GDM1 (cell line): ENCODE measurements at regions not wholly inside any gene's neighbourhood (a gene's known extent, or its start where the extent isn't known, plus 50 kb on each side); places are given as distances from the start of the nearest gene placed in this dataset.

Experiments
- DNase-seq: peaks from one replicate; lab custom pipeline; 2025; lab: John Stamatoyannopoulos, UW

DNA sequence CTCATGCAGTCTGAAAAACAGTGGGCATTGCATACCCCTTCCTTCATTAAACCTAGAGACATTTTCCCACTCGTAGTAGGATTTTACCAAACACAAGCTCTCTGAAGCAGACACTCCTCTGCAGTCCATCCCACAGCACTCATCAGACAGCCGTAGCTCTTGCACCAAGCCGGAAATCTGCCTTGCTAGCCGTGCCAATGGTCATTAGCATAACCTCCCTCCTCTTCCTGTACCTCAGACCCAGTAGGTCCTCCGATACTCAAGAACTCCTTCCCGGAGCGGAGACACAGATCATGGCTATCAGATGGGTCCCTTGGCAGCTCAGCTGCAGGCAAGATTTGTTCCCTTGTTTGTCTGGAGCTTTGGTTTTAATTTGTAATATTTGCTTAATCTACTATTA, 483.1 kb upstream of the PSMD7 start:
- no peak for DNase-seq

DNA sequence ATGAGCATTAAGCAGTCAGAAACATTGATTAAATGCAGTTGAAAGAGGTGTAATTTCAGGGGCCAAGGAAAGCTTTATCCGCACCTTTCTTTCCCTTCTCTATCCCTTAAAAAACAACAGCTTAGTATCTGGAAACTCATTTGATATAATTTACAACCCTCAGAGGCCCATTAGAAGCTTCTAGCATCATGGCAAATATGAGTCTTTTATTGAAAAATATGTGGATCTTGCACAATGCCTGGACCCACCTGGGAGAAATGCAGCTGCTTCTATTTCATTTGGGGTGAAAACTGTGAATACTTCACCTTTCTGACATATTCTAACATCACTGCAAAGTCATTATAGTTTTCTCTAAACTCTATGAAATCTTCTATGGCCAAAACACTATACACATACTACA, 492.2 kb upstream of the PSMD7 start:
- DNase-seq: no peak

DNA sequence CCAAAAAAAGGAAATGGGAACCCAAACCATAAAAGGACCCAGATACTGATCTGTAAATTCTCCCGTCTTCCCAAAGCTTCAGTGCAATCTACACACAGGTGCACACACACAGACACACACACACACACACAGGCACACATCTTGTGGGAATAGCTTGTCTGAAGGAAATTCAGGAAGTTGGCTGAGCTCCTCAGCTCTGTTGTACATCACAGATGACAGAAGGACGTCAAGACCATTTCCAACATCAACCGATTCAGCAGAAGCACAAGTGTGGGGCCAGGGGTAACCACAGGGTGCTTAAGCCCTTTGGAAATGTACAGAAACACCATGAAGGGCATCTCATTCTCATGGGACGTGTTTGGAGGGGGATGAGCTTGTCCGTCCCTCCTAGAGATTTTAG, 498.1 kb upstream of the PSMD7 start:
- no peak for DNase-seq

DNA sequence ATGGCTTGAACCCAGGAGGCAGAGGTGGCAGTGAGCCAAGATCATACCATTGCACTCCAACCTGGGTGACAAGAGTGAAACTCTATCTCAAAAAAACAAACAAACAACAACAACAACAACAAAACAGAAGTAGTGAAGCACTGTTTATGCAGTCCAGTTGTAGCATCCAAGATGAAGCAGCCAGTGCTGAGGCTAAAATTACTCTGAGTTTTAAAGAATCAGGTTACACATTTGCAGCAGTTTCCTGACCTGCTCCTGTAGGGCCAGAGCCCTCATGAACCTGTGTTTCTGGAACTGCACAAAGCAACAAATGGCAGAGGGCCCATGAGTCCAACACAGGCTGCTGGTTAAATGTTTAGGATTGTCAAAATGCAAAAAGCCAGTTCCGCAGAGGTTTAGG, 499.5 kb upstream of the PSMD7 start:
- DNase-seq: no peak

DNA sequence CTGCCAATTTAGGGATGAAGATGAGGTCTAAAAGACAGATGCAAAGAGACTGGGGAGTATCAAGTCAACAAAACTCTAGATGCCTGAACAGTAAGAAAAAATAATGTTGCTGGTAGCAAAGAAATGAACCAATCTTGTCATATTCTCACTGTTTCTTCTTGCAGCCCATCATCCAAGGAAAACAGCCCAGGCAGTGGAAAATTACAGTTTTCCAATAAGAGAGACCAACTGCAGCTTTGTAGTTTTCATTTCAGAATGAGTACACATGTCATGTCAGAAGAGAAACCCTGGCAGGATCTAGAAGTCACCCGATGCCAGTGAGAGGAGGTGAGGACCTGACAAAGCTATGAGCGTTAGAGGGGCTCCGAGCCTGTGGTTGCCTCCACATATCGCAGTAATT, 500.4 kb upstream of the PSMD7 start:
- no peak for DNase-seq

DNA sequence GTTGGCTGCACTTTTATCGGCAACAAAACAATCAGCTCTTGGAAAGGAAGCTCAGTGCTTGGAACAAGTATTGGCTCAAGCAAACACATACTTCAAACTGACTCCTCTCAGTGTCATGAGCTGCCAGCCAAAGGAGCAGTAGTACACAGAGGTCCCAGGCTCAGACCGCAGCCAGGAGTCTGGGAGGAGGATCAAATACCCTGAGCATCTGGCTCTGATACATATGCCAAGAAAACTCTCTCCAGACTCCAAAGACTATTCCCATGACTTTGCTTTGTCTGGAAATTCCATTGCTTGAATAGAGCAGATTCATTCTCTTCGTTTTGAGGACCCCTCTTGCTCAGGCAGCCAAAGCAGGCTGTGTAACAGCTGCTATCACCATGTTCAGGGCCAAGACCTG, 501.6 kb upstream of the PSMD7 start:
- DNase-seq: no peak

DNA sequence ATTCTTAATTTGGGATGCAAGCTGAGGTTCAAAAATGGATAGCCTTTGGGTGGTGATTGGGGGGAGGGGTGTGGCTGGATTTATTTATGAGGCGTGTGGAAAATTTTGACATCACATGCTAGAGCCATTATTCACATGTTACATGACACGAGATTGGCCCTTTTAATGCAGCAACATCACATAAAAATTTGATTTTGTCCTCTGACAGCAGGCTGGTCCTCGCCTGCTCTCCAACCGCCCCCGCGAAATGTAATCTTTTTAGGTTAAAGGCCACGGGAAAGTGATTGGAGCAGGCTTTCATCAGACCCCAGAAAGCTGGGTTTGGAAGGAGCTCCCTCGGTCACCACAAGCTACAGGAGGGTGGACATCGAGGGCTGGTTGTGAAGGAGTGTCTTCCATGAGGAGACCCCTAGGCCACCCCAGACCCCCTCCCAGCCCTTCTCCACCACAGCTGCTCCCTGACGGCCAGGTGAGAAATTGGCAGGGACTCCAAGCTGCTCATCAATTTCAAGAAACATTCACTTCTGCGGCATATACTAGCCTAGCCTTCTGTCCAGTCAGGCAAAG, 502.7 kb upstream of the PSMD7 start:
- DNase-seq: no peak

DNA sequence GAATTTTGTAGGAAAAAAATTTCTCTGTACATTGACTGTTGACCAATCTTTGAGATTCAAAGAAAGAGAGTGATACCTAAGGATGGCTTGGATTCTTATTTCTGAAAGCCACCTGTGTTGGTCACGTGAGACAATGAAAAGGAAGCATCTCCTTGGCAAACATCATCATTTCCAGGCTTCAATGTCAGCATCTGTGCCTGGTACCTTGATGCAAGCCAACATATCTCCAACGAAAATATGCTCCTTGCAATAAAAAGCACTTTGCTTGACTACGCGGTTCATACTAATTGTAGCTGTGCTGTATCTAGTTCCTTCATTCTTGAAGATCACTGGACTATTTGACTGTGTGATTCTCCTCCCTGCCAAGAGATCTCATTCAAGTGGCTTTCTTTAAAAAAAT, 503.4 kb upstream of the PSMD7 start:
- no peak for DNase-seq

DNA sequence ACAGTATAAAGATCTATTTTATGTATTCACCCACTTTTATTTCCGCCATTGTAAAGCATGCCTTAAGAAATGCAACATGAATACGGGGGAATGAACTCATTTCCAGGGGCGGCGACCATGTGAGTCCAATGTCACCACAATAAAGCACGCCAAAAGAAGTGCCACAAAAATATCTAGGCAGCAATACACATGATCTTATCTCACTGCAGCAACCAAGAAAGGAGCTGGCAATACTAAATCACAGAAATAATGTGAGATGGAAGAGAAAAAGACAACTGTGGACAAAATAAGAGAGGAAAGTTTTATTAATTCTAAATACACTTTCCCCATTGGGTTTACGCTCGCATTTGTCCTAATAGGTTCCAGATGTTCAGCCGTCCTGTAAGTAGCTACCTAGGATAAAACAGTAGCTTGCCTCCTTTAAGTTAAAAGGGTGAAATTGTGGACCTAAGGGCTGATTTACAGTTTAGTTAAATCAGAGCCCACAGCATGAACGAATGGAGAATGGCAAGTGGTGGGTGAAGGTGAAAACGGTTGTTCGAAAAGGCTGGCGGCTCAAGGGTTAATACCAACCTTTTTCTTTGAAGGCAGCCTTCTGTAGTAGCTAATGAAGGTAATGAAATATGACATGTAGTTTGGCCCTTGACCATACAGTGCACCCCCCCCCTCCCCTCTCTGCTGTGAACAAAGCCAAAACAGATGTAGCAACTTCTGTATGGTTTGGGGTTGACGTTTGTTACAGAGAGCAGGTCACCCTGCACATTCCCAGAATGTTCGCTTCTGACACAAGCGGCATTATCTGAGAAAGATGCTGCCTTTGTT, 504.2 kb upstream of the PSMD7 start:
- DNase-seq: no peak

DNA sequence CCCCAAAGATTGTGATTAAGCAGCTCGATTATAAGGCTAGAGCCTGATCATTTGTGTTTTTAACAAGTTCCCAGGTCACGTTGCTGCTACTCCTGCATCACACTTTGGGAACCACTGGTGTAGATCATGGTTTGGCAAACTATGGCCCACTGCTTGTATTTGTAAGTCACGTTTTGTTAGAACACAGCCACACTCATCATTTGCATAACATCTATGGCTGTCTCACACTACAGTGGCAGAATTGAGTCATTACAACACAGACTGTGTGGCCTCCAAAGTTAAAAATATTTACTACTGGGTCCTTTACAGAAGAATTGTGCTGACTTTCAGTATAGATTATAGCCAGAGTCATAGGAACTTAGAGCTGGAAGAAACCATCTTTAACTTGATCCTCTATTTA, 515.3 kb upstream of the PSMD7 start:
- no peak for DNase-seq

DNA sequence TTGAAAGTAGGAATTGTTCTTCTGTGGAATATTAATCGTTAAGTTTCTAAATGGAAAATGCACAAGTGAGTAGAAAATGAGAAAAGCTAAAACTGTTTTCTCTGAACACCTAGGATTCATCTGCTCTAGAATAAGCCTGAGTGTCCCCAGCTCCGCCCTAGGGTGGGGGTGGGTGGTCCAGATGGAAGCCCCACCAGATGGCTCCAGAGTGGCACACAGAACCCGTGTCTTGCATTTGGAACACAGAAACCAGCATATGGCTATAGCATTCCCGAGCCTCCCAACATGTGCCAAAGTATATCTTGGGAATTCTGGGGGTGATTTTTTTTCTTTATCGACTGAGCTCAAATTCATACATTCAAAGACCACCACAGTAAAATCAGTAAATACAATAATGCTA, 517.7 kb upstream of the PSMD7 start:
- no peak for DNase-seq

DNA sequence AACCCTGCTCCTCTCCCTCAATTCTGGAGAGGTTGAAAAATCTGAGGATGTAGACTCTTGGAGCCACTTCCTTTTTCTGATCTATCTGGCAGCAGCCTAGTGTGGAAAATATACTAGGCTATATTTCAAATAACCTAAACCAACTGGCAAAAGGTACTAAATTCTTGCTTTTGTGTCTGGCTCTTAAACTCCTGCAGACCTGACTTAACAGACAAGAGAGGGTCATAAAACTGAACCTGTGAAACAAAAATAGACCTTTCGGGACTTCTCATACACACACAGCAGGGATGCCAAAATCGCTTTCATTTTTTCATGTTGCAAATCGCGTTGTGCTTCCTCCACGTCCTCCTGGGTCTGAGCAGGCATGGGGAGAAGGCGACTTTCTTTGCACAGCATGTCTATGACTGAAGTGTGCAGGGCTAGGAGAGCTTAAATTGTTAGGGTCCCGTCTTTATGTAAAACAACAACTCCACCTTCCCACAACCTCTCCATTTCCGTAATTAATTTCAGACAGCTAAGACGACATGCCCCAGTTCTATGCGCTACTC, 520.7 kb upstream of the PSMD7 start:
- DNase-seq: no peak

DNA sequence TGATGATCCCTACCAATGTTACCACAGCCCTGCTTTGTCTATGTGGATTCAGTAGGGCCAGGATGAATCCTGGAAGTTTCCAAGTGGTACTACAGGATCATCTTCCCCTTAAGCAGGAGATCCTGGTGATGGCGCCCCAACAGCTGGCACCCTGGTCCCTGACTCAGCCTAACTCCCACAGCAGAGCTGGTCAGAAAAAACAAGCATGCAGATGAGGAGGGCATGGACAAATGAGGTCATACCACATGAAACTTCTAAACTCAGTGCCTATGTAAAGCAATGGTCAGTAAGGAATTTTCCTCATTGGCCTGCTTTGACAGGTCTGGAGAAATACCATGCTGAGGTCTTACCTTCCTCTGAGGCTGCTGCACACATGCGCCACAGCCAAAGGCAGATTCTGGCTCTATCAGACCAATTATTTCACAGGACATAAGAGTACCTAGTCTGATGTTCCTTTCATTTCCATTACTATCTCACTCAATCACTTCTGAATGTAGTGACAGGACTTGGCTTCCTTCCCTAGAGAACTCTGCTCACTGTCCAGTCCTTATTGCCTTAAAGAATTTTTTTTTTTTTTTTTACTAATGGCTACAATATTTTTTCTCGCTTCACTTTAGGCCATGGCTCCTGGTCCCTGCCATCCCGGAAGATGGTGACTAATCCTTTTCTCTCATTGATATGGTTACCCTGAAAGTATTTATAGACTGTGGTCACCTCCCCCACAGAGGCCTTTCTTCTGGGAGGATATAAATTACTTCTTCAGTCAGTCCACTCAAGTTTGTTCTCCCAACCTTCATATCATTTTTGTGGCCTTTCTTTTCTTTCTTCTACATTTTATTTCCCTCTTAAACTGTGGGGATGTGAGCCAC, 525.2 kb upstream of the PSMD7 start:
- DNase-seq: no peak

DNA sequence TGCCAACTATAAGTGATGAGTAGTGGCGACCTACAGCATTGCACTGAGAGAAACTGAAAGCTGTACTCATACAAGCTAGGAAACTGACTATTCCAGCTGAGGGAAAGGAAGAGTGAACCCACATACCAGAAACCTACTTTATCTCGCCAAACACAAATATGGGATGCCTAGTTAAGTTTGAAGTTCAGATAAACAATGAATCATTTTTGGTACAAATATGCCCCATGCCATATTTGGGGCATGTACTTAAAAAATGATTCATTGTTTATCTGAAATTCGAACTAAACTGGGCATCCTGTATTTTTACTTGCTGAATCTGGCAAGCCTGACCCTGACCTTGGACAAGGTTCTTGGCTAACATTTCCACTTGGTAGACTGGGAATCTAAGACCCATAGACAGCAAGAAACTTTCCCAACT, 527.8 kb upstream of the PSMD7 start:
- DNase-seq: no peak

DNA sequence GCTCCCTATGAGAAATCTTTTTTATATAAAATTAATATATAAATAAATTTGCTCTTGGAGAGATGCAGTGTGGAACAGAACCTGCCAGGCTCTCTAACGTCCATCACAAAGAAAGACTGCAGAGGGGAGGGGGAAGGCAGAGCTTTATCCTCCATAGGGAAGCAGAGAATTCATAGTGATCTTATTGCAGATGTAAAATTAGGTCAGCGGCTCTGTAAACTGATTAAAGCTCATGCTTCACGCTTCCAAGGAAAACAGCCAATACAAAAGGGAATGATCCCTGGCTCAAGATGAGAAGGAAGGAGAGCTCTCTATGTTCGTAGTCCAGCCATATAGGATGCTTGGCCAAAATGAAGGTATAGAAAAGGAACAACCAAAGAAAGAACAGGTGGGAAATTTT, 532.3 kb upstream of the PSMD7 start:
- no peak for DNase-seq

DNA sequence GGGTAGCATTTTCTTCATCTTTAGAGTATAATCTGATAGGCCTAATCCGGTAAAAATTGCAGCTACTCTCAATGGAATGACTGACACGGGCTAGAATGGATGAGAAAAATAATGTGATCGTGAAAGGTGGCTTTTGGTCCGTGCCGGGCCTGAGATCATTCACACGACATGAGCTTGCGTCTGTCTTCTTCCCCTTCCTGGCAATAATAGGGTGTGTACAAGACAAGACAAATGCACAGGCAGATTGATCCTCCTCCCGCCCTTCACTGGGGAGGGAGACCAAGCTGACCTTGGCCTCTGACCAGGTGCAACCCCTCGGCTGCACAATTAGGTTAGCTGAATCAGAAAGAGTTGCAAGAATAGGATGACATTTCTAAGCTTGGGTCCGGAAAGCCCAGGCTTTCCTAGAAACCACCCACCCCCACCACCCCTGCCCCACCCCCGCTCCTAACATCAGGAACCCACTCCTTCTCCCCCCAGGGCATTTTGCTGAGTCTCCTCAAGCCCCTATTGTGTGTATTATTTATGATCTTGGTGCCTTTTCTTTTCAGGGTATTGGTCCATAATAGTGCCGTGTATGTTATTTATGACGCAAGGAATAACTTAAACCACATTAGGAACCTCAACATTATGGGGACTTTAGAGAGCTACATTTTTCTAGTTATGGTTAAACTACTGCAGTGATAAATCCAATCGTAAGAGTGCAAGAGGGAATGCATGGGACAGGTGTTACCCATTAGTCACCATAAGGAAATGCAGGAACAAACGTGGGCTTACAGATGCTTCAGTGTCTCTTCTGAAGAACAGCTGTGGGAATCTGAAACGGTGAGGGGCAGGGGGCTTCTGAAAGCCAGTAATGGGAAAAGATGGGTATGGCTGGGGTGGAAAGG, 540.1 kb upstream of the PSMD7 start:
- no peak for DNase-seq

DNA sequence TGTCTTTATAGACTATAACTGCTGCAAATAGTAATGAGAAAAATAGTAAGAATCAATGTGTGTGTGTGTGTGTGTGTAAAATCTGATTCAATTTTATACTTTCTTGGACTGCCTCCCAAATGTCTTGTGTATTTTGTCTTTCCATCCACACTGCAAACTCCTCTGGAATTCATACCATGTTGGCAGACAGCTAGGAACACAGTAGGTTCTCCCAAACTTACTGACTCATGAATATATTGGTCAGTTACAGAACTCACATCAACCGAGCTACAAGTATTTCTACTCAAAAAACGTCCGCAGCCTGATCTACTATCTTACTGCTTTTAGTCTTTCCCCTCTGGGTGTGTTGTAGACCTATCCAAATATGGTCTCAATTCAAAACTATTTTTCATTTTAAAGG, 542.7 kb upstream of the PSMD7 start:
- no peak for DNase-seq

DNA sequence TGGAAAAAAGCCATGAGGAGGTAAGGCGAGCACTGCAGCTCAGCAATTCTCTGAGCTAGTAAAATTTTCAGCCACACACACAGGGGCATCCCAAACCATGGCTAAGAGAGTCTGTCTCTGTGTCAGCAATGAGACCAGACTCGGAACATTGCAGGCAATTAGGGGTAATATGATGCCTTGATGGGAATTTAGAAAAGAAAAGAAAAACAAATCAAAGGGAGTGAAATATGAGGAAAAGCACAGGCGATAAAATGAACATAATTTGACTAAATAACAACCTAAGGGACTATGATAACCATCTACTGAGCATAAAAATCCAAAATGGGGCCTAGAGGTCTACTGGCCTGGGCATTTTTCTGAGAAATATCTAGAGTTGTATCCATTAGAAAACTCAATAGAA, 546.0 kb upstream of the PSMD7 start:
- DNase-seq: no peak

DNA sequence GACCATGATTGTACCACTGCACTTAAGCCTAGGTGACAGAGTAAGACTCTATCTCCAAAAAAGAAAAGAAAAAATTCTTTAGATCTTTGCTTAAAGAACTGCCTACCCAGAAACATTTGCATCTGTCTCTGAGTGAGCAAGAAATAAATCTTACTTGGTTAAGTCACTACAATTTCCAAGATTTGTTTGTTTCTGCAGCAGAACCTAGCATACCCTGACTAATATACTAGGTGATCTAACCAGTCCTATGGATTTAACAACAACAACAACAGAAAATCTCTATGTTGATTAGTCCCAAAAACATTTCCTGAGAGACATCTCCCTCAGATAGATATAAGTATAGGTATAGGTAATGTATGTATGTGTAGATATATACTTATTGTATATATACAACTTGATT, 549.3 kb upstream of the PSMD7 start:
- no peak for DNase-seq

DNA sequence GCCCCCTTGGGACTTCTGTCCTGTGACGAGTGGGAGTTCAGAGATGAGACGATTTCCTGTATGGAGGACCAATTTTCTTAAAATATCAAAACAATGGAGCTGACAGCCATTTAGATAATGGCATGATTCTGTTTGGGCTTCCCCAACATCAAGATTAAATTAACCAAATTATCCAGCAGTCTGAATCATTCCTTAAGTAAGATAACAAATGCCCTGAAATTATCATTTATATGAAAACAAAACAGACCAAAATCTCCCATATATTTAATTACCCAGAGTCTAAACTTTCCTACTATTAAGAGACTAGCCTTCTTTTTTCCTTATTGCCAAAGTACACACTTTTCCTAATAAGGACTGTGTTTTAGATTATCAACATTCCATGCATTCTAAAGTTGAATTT, 550.1 kb upstream of the PSMD7 start:
- no peak for DNase-seq

DNA sequence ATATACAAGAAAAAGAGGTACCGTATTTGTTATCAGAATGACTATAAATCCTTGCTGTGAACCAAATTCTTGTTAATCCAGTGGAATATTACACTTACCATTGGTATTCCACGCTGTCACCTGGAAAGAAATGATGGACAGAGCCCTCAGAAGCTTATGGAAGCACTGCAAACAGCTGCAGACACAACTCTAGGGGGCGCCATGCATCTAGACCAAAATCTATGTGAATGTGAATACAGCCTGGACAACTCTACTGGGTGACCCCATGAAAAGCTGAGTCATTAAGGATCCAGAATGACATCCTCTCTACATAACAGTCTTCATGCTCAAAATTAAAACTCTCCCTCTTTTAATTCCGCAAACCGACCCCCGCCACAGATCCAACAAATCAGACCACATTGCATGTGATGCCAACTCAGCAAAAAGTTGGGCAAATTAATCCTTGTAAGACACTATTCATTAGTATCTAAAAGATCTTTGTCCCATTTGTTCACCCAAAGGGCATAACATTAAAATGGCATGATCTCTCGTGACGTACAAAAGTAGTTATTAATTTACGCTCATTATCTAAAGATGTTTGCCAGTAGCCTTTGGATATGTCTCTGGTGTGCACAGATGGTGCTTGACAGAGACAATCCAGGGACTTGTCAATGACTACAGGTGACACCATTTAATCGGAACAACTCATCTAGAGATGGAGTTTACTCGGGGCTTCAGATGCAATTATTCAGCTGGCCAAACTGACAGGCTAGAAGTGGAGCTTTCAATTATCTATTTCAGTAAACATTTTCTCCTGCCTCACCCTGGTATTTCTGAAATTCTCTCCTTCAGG, 552.7 kb upstream of the PSMD7 start:
- DNase-seq: no peak
